ENCODE measurements at regions not wholly inside any gene's neighbourhood (a gene's known extent, or its start where the extent isn't known, plus 50 kb on each side); places are given as distances from the start of the nearest gene placed in this dataset.
"Not testable (repeated sequence)": the region's sequence is repeated elsewhere in the genome, so short reads cannot be mapped to it uniquely, and the experiment has no call there.

DNA sequence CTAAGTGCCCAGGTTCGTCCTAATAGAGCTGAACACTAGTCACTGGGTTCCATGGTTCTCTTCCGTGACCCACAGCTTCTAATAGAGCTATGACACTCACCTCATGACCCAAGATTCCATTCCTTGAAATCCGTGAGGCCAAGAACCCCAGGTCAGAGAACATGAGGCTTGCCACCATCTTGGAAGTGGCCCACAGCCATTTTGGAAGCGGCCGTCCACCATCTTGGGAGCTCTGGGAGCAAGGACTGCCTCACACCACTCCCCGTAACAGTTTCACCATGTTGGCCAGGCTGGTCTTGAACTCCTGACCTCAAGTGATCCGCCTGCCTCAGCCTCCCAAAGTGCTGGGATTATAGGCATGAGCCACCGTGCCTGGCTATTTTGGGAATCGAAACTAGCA, 75.0 kb upstream of the MTAP start:
- not testable (repeated sequence) for H3K9me3 ChIP-seq (ENCODE audit: control insufficient read depth in 2 of 2, low read length in 2 of 2); H3K27ac ChIP-seq (ENCODE audit: low read length); H3K27me3 ChIP-seq (ENCODE audit: control insufficient read depth in 1 of 2, insufficient read depth in 2 of 2, low read length in 2 of 2); H3K4me1 ChIP-seq (ENCODE audit: control insufficient read depth, insufficient read depth, low read length); H3K9ac ChIP-seq (ENCODE audit: low read length in 2 of 2); H3K36me3 ChIP-seq (ENCODE audit: control insufficient read depth in 2 of 2, insufficient read depth in 2 of 2, low read length in 2 of 2); H3K4me3 ChIP-seq (ENCODE audit: low read length in 2 of 2)

- Histone ChIP-seq H3K9ac (ENCODE audit: low read length in 2 of 2) (no peak overlapping the region), H3K36me3 (ENCODE audit: control insufficient read depth in 2 of 2, insufficient read depth in 2 of 2, low read length in 2 of 2) (no peaks in the 10 kb centered on the region), H3K4me3 (ENCODE audit: low read length in 2 of 2) (no peak overlapping the region), H3K27me3 (ENCODE audit: control insufficient read depth in 1 of 2, insufficient read depth in 2 of 2, low read length in 2 of 2) (no peaks in the 10 kb centered on the region), H3K9me3 (ENCODE audit: control insufficient read depth in 2 of 2, low read length in 2 of 2) (no peaks in the 10 kb centered on the region), H3K27ac (ENCODE audit: low read length) (no peak overlapping the region), H3K4me1 (ENCODE audit: control insufficient read depth, insufficient read depth, low read length) (no peaks in the 10 kb centered on the region)
Measured at GRCh38 chr9:21728781-21729180, 73.7 kb upstream of the MTAP start.

GRCh38 chr9:21729648-21730047, 72.8 kb upstream of the MTAP start:
- no peaks in the 10 kb centered on the region for H3K4me1 ChIP-seq (ENCODE audit: control insufficient read depth, insufficient read depth, low read length)
- no peak overlapping the region for H3K4me3 ChIP-seq (ENCODE audit: low read length in 2 of 2)
- no peaks in the 10 kb centered on the region for H3K27me3 ChIP-seq (ENCODE audit: control insufficient read depth in 1 of 2, insufficient read depth in 2 of 2, low read length in 2 of 2)
- H3K9me3 ChIP-seq (ENCODE audit: control insufficient read depth in 2 of 2, low read length in 2 of 2) = no peaks in the 10 kb centered on the region
- no peaks in the 10 kb centered on the region for H3K36me3 ChIP-seq (ENCODE audit: control insufficient read depth in 2 of 2, insufficient read depth in 2 of 2, low read length in 2 of 2)
- H3K9ac ChIP-seq (ENCODE audit: low read length in 2 of 2) = no peak overlapping the region
- no peak overlapping the region for H3K27ac ChIP-seq (ENCODE audit: low read length)

- no peak overlapping the region for H3K27ac ChIP-seq (ENCODE audit: low read length)
- H3K36me3 ChIP-seq (ENCODE audit: control insufficient read depth in 2 of 2, insufficient read depth in 2 of 2, low read length in 2 of 2) = no peaks in the 10 kb centered on the region
- no peak overlapping the region for H3K4me3 ChIP-seq (ENCODE audit: low read length in 2 of 2)
- no peak overlapping the region for H3K9ac ChIP-seq (ENCODE audit: low read length in 2 of 2)
- no peaks in the 10 kb centered on the region for H3K9me3 ChIP-seq (ENCODE audit: control insufficient read depth in 2 of 2, low read length in 2 of 2)
- H3K27me3 ChIP-seq (ENCODE audit: control insufficient read depth in 1 of 2, insufficient read depth in 2 of 2, low read length in 2 of 2) = no peaks in the 10 kb centered on the region
- no peaks in the 10 kb centered on the region for H3K4me1 ChIP-seq (ENCODE audit: control insufficient read depth, insufficient read depth, low read length)
Measured at GRCh38 chr9:21730899-21731298, 71.5 kb upstream of the MTAP start.

- no peak overlapping the region for H3K4me3 ChIP-seq (ENCODE audit: low read length in 2 of 2)
- no peak overlapping the region for H3K27ac ChIP-seq (ENCODE audit: low read length)
- H3K36me3 ChIP-seq (ENCODE audit: control insufficient read depth in 2 of 2, insufficient read depth in 2 of 2, low read length in 2 of 2) = no peaks in the 10 kb centered on the region
- no peaks in the 10 kb centered on the region for H3K27me3 ChIP-seq (ENCODE audit: control insufficient read depth in 1 of 2, insufficient read depth in 2 of 2, low read length in 2 of 2)
- H3K9me3 ChIP-seq (ENCODE audit: control insufficient read depth in 2 of 2, low read length in 2 of 2) = no peaks in the 10 kb centered on the region
- no peak overlapping the region for H3K9ac ChIP-seq (ENCODE audit: low read length in 2 of 2)
- no peaks in the 10 kb centered on the region for H3K4me1 ChIP-seq (ENCODE audit: control insufficient read depth, insufficient read depth, low read length)
Measured at GRCh38 chr9:21741151-21741550, 61.3 kb upstream of the MTAP start.

GRCh38 chr9:21744320-21744719, 58.1 kb upstream of the MTAP start:
- no peak overlapping the region for H3K4me3 ChIP-seq (ENCODE audit: low read length in 2 of 2)
- no peak overlapping the region for H3K27ac ChIP-seq (ENCODE audit: low read length)
- no peaks in the 10 kb centered on the region for H3K27me3 ChIP-seq (ENCODE audit: control insufficient read depth in 1 of 2, insufficient read depth in 2 of 2, low read length in 2 of 2)
- H3K36me3 ChIP-seq (ENCODE audit: control insufficient read depth in 2 of 2, insufficient read depth in 2 of 2, low read length in 2 of 2) = no peaks in the 10 kb centered on the region
- no peak overlapping the region for H3K9ac ChIP-seq (ENCODE audit: low read length in 2 of 2)
- no peaks in the 10 kb centered on the region for H3K4me1 ChIP-seq (ENCODE audit: control insufficient read depth, insufficient read depth, low read length)
- H3K9me3 ChIP-seq (ENCODE audit: control insufficient read depth in 2 of 2, low read length in 2 of 2) = no peaks in the 10 kb centered on the region

DNA sequence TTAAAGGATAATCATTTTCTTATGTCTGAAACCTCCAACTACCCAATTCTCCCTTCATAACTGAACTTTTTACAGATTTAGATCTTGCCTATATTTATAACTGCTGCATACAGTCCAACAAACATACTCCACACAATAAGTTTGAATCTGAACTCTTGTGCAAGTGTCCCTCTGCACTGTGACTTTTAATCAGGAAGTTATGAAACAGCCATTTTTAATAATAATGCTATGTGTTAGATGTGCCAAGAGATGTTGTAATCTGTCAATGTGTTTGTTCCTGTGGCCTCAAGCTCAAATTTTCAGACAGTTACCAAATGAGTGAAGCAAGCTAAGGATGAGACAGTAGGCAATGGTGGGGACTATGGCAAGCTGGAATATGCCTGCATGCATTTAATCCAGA, 57.6 kb upstream of the MTAP start:
- Histone ChIP-seq H3K27ac (ENCODE audit: low read length) (no peak overlapping the region), H3K4me3 (ENCODE audit: low read length in 2 of 2) (no peak overlapping the region), H3K27me3 (ENCODE audit: control insufficient read depth in 1 of 2, insufficient read depth in 2 of 2, low read length in 2 of 2) (no peaks in the 10 kb centered on the region), H3K9ac (ENCODE audit: low read length in 2 of 2) (no peak overlapping the region), H3K9me3 (ENCODE audit: control insufficient read depth in 2 of 2, low read length in 2 of 2) (no peaks in the 10 kb centered on the region), H3K4me1 (ENCODE audit: control insufficient read depth, insufficient read depth, low read length) (no peaks in the 10 kb centered on the region), H3K36me3 (ENCODE audit: control insufficient read depth in 2 of 2, insufficient read depth in 2 of 2, low read length in 2 of 2) (no peaks in the 10 kb centered on the region)

DNA sequence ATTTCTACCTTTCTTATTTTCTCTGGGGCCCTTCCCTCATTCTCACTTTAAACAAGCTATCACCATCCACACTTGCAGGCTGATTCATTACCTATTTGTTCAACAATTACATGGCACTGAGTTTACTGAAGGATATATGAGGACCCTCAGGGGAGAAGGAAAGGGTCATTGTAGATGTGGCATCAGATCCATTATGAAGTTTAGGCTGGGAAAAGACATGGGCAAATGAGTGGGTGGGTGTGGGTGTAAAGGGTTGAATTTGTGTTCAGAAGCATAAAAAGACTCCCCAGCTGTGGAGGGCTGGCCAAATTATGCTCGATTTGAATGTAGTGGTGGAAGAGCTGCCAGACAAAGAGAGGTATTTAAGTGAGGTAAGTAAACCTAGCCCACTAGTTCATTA, 55.9 kb upstream of the MTAP start:
- Histone ChIP-seq H3K36me3 (ENCODE audit: control insufficient read depth in 2 of 2, insufficient read depth in 2 of 2, low read length in 2 of 2) (no peaks in the 10 kb centered on the region), H3K27me3 (ENCODE audit: control insufficient read depth in 1 of 2, insufficient read depth in 2 of 2, low read length in 2 of 2) (no peaks in the 10 kb centered on the region), H3K9ac (ENCODE audit: low read length in 2 of 2) (no peak overlapping the region), H3K9me3 (ENCODE audit: control insufficient read depth in 2 of 2, low read length in 2 of 2) (no peaks in the 10 kb centered on the region), H3K27ac (ENCODE audit: low read length) (no peak overlapping the region), H3K4me1 (ENCODE audit: control insufficient read depth, insufficient read depth, low read length) (no peaks in the 10 kb centered on the region), H3K4me3 (ENCODE audit: low read length in 2 of 2) (no peak overlapping the region)

- no peaks in the 10 kb centered on the region for H3K36me3 ChIP-seq (ENCODE audit: control insufficient read depth in 2 of 2, insufficient read depth in 2 of 2, low read length in 2 of 2)
- H3K4me3 ChIP-seq (ENCODE audit: low read length in 2 of 2) = no peak overlapping the region
- no peaks in the 10 kb centered on the region for H3K4me1 ChIP-seq (ENCODE audit: control insufficient read depth, insufficient read depth, low read length)
- no peaks in the 10 kb centered on the region for H3K9me3 ChIP-seq (ENCODE audit: control insufficient read depth in 2 of 2, low read length in 2 of 2)
- H3K27me3 ChIP-seq (ENCODE audit: control insufficient read depth in 1 of 2, insufficient read depth in 2 of 2, low read length in 2 of 2) = no peaks in the 10 kb centered on the region
- no peak overlapping the region for H3K9ac ChIP-seq (ENCODE audit: low read length in 2 of 2)
- no peak overlapping the region for H3K27ac ChIP-seq (ENCODE audit: low read length)
Measured at GRCh38 chr9:21747175-21747574, 55.3 kb upstream of the MTAP start.

DNA sequence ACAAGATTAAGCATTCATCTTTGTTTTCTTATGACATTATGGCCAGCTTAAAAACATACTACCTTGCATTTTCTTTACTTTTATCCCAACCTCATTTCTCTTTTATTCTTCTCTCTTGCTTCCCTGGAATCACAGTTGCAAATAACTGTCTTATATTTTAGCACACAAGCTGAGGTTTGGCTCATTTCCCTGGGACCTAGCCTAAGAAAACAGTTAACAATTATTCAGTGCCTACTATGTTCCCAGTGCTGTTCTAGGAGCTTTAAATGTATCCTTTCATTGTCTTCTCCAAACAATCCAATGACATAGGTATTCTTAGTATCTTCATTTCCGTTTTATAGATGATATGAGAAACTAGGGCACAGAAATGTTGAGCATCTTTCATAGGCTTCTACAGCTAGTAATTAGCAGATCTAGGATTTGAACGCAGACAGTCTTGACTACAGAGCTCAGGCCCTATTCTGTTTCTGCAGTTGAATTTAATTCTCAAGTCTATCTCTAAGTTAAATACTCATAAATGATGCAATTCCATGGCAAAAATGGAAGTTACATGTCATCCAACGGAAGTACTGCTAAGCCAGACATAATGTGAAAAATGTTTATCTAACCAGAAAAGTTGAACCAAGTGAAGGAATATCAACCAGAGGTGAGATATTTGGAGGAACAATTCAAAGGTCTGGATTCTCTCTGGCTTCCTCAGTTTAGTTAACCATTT, 52.3 kb upstream of the MTAP start:
- no peaks in the 10 kb centered on the region for H3K4me1 ChIP-seq (ENCODE audit: control insufficient read depth, insufficient read depth, low read length)
- no peak overlapping the region for H3K4me3 ChIP-seq (ENCODE audit: low read length in 2 of 2)
- no peak overlapping the region for H3K9ac ChIP-seq (ENCODE audit: low read length in 2 of 2)
- no peaks in the 10 kb centered on the region for H3K27me3 ChIP-seq (ENCODE audit: control insufficient read depth in 1 of 2, insufficient read depth in 2 of 2, low read length in 2 of 2)
- no peaks in the 10 kb centered on the region for H3K36me3 ChIP-seq (ENCODE audit: control insufficient read depth in 2 of 2, insufficient read depth in 2 of 2, low read length in 2 of 2)
- no peak overlapping the region for H3K27ac ChIP-seq (ENCODE audit: low read length)
- no peaks in the 10 kb centered on the region for H3K9me3 ChIP-seq (ENCODE audit: control insufficient read depth in 2 of 2, low read length in 2 of 2)

- no peak overlapping the region for H3K9ac ChIP-seq (ENCODE audit: low read length in 2 of 2)
- no peak overlapping the region for H3K27ac ChIP-seq (ENCODE audit: low read length)
- no peak overlapping the region for H3K4me3 ChIP-seq (ENCODE audit: low read length in 2 of 2)
- H3K27me3 ChIP-seq (ENCODE audit: control insufficient read depth in 1 of 2, insufficient read depth in 2 of 2, low read length in 2 of 2) = no peaks in the 10 kb centered on the region
- H3K9me3 ChIP-seq (ENCODE audit: control insufficient read depth in 2 of 2, low read length in 2 of 2) = no peaks in the 10 kb centered on the region
- H3K4me1 ChIP-seq (ENCODE audit: control insufficient read depth, insufficient read depth, low read length) = no peaks in the 10 kb centered on the region
- no peaks in the 10 kb centered on the region for H3K36me3 ChIP-seq (ENCODE audit: control insufficient read depth in 2 of 2, insufficient read depth in 2 of 2, low read length in 2 of 2)
Measured at GRCh38 chr9:21751998-21752397, 50.4 kb upstream of the MTAP start.

Measured in stomach smooth muscle (tissue), 2 donors.